ENCODE measurements at regions not wholly inside any gene's neighbourhood (a gene's known extent, or its start where the extent isn't known, plus 50 kb on each side); places are given as distances from the start of the nearest gene placed in this dataset.

- peak; percentile 56 for DNase-seq (ENCODE audit: low spot score)
Measured at GRCh38 chr2:133667085-133667484, 98.8 kb upstream of the NCKAP5 start.

- no peak for DNase-seq (ENCODE audit: low spot score)
Measured at GRCh38 chr2:133667968-133668367, 99.7 kb upstream of the NCKAP5 start.

GRCh38 chr2:133668547-133668946 lies 100.3 kb upstream of the NCKAP5 start:
- no peak for DNase-seq (ENCODE audit: low spot score)

- DNase-seq (ENCODE audit: low spot score): no peak
Measured at GRCh38 chr2:133673305-133673905, 105.1 kb upstream of the NCKAP5 start.

- no peak for DNase-seq (ENCODE audit: low spot score)
Measured at GRCh38 chr2:133674066-133674432, 105.8 kb upstream of the NCKAP5 start.

GRCh38 chr2:133674433-133675331 lies 106.4 kb upstream of the NCKAP5 start:
- DNase-seq (ENCODE audit: low spot score): no peak

- no peak for DNase-seq (ENCODE audit: low spot score)
Measured at GRCh38 chr2:133676392-133677130, 108.3 kb upstream of the NCKAP5 start.

- DNase-seq (ENCODE audit: low spot score): no peak
Measured at GRCh38 chr2:133680343-133681049, 112.2 kb upstream of the NCKAP5 start.

GRCh38 chr2:133682347-133682746 lies 114.1 kb upstream of the NCKAP5 start:
- no peak for DNase-seq (ENCODE audit: low spot score)

GRCh38 chr2:133682906-133683305 lies 114.6 kb upstream of the NCKAP5 start:
- no peak for DNase-seq (ENCODE audit: low spot score)

GRCh38 chr2:133685636-133686215 lies 117.5 kb upstream of the NCKAP5 start:
- no peak for DNase-seq (ENCODE audit: low spot score)

- no peak for DNase-seq (ENCODE audit: low spot score)
Measured at GRCh38 chr2:133690780-133691179, 122.5 kb upstream of the NCKAP5 start.

- no peak for DNase-seq (ENCODE audit: low spot score)
Measured at GRCh38 chr2:133691336-133691735, 123.1 kb upstream of the NCKAP5 start.

GRCh38 chr2:133705287-133705686 lies 137.0 kb upstream of the NCKAP5 start:
- no peak for DNase-seq (ENCODE audit: low spot score)

- no peak for DNase-seq (ENCODE audit: low spot score)
Measured at GRCh38 chr2:133710613-133711012, 142.3 kb upstream of the NCKAP5 start.

GRCh38 chr2:133711201-133711600 lies 142.9 kb upstream of the NCKAP5 start:
- DNase-seq (ENCODE audit: low spot score): peak; percentile 75

GRCh38 chr2:133711806-133712205 lies 143.5 kb upstream of the NCKAP5 start:
- no peak for DNase-seq (ENCODE audit: low spot score)

GRCh38 chr2:133712369-133712768 lies 144.1 kb upstream of the NCKAP5 start:
- no peak for DNase-seq (ENCODE audit: low spot score)

- no peak for DNase-seq (ENCODE audit: low spot score)
Measured at GRCh38 chr2:133713049-133713580, 144.9 kb upstream of the NCKAP5 start.

- no peak for DNase-seq (ENCODE audit: low spot score)
Measured at GRCh38 chr2:133716166-133716565, 147.9 kb upstream of the NCKAP5 start.

GRCh38 chr2:133717497-133717896 lies 149.2 kb upstream of the NCKAP5 start:
- no peak for DNase-seq (ENCODE audit: low spot score)

All from kidney capillary endothelial cell (primary cell).